GM21717 (cell line): ENCODE measurements at regions not wholly inside any gene's neighbourhood (a gene's known extent, or its start where the extent isn't known, plus 50 kb on each side); places are given as distances from the start of the nearest gene placed in this dataset.

Experiments used
- ATAC-seq: cut with Tn5 transposase; IDR thresholded peaks from one replicate; pipeline ENCODE4 v1.9.1; 2021; ENCODE audit warnings: mild to moderate bottlenecking, moderate library complexity; ENCODE audit not compliant: unreplicated experiment

DNA sequence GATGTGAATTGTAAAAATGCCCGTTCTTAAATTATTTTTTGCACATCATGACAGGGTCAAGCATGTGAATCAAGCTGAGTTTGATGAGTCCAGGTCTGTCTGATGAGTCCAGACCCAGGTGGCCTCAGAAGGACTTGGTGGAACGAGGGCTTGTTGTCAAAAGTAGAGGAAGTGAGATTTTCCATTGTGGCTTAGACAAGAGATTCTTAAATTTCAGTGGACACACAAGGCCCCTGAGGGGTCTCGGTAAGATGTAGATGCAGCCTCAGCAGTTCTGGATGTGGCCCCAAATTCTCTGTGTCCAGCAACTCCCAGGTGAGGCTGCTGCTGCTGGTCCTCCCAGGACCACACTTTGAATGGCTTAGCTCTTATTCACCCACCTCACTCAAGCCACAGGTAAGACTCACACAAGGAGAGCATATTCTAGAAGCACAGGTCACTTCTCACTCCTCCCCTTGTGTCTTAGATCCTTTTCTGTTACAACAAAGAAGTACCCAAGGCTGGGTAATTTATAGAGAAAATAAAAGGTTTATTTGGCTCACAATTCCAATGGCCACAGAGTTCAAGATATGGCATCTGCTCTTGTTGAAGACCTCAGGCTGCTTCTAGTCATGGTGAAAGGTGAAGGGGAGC is 98.8 kb downstream of the GGTLC2 start:
- no peak for ATAC-seq

DNA sequence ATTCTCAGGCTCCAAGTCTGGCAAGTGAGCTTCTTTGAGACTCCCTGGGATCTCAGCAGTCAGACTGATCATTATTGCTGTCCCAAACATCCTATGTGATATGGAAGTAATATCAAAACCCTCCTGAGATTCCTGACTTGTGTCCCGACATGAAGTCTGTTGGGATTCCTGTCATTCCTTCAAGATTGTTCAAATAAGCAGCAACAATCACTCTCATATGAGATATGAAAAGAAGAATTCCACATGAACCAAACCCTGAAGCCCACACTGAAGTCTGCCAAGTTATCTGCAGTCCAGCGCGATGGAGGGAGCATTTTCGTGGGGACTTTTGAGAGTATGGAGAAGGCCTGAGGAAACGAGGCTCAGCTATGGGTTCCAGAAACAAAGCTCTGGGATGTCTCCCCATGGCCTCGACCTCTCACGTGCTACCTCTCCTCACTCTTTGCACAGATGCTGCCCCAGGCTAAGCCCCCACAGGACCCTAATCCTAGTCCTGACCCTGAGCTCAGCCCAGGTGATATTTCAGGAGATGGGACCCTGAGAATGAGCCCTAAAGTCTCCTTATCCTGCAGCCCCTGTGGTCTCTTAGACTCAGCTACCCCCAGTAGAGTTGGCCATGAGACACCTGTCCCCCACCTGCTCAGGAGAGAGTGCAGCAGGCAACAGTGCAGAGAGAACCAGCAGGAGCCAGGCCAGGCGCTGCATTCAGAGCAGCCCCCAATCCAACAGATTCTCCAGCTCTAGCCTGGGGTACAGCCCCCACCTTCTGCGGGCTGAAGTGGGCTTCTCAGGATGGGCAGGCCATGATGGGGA is 100.2 kb downstream of the GGTLC2 start:
- ATAC-seq, result no peak

DNA sequence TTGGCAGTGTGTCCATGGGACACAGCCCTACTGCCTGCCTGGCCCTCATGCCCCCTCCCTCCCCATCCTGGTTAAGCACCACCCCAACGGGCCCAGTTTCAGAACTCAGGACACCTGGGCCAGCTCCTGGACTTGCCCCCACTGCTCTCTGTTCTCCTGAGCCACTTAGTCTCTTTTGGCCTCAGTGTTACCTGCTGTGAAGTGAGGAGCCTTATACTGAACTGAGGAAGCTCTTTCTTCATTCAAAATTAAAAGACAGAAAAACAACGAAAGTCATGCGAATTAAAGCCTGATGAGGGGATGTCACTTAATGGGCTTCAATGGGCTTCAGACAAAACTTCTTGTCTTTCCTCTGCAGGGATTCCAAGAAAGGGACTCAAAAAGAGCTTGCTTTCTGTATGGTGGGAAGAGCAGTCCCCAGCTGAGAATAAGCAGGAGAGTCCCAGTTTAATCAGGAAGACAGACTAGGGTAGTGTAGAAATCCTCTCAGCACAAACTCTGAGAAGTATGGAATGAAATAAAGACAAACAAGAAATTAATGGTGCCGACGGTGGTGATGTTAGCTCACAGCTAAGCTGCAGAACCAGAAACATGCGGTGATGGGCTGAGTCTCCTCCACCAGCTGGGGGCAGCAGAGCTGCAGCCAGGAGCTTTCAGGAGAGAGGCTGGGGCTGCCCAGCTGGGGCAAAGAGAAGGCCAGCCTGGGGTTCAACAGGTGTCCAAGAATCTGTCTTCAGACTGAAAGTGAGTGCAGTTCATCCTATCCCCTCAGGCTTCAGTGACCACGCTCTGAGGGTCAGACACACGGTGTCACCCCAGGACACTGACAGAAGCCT is 101.0 kb downstream of the GGTLC2 start:
- no peak for ATAC-seq

DNA sequence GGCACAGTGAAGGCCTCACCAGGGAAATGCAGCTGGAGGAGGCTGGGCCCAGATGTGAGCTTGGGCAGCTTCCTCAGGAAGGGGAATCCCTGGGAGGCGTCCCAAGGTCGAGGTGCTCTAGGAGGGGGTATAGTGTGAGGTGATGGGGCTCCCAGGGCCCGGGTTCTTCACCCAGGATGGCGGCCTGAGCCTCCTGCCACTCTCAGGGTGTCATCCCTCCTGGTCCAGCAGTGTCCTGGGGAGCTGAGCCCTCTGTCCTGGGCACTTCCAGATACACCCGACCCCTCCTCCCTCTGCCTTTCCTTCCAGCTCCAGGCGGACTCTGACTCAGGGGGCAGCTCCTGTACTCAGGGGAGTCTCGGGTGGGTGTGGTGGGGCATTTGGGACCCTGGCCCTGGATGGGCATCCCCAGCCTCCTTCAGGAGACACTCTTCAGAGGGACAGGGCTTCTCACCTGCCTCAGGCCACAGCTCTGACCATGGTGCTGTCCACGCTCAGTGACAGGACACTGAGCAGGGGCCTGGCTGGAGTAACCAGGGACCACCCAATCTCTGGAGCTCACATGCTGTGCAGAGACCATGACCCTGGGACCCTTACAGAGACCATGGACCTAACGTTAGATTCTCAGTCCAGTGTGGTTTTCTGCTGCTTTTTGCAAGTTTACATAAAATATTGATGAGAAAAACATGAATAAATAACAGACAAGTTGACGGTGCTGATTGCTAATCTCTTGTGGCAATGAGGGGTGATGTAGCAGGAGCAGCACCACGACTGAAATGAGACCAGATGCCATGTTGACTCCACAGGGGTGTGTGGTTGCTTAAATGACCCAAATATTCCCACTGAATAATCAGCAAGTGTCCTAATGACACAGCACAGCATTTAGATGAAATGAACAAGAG is 101.9 kb downstream of the GGTLC2 start:
- no peak for ATAC-seq

DNA sequence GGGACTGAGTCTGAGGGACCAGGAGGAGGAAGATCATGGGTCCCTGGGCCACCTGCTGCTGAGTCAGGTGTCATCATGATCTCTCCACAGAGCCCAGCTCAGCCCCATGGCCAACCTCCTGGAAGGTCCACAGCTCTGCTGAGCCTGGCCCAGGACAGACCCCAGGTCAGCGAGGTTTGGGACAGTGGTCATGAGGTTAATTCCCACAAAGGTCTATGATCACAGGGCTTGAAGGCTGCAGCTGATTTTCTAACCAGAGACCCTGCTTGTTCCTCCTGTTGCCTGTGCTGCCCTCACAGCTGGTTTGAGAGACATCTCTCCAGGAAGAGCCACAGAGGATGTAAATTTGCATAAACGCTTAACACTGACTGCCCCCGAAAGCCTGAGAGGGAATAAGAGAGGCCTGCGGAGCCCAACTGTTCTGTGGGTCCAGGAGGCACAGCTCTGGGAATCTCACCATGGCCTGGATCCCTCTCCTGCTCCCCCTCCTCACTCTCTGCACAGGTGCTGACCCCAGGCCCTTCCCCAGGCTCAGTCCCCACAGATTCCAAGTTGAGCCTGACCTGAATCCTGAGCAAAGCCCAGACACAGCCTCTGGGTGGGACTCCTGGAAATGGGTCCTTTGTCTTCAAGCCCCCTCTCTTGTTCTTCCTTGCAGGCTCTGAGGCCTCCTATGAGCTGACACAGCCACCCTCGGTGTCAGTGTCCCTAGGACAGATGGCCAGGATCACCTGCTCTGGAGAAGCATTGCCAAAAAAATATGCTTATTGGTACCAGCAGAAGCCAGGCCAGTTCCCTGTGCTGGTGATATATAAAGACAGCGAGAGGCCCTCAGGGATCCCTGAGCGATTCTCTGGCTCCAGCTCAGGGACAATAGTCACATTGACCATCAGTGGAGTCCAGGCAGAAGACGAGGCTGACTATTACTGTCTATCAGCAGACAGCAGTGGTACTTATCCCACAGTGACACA is 102.8 kb downstream of the GGTLC2 start:
- no peak for ATAC-seq

DNA sequence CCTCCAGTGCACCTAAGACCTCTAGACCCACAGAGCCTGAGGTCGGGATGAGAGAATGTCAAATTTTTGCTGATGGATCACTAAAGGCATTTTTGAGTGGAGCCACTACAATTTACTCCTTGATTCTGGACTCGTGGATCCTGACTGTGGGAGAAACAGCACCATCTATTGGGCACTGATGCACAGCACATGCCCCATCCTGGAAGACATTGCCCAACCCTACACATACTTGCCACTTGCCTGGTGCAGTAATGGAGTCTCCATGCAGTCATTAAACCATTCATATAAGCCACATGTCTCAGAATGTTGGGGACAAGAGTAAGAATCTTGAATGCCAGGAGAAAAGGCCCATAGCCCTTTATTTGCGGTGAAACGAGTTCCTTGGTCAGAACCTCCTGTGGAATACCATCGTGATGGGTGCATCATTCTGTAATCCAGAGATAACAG is 103.9 kb downstream of the GGTLC2 start:
- no peak for ATAC-seq

DNA sequence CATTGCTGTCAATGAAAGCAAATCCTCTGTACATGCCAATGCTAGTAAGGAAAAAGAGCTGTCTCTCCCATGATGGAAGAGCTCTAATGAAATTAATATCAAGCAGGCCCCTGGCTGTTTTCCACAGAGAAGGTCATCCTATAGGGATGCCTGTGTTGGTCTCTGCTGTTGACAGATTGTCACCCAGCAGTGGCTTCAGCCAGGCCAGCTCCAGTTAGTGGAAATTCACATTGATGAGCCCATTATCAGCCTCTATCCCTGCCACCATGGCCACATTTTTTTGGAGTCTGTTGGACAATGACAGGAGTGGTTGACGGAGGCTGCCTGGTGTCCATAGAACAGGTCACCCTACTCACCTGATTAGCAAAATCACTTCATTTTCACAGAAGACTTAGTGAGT is 104.3 kb downstream of the GGTLC2 start:
- ATAC-seq, result no peak

DNA sequence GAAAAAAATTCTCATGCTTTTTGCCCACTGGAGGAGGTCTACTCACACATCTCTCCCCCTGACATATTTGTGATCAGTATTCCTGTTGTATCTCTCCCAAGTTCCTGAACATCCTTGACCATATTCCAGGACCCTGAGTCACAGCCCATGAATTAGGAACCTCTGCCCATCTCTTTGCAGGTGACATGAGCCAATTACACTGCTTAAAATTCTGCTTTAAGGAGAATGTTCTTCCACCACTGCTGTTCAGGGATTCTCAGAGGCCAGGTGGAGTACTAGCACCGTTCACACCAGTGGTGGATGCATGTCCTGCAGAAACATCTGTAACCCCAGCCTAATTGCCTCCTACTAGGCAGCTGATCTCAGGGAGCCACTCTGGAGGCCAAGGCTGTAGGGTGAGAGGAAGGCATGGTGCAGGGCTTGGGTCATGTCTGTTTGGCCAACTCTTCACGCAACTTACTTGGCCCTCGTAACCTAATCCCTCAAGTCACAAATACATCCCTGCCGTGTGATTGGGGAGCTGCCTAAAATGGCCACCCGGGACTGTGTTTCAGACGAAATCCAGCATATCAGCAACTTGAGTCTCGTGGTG is 104.8 kb downstream of the GGTLC2 start:
- no peak for ATAC-seq

DNA sequence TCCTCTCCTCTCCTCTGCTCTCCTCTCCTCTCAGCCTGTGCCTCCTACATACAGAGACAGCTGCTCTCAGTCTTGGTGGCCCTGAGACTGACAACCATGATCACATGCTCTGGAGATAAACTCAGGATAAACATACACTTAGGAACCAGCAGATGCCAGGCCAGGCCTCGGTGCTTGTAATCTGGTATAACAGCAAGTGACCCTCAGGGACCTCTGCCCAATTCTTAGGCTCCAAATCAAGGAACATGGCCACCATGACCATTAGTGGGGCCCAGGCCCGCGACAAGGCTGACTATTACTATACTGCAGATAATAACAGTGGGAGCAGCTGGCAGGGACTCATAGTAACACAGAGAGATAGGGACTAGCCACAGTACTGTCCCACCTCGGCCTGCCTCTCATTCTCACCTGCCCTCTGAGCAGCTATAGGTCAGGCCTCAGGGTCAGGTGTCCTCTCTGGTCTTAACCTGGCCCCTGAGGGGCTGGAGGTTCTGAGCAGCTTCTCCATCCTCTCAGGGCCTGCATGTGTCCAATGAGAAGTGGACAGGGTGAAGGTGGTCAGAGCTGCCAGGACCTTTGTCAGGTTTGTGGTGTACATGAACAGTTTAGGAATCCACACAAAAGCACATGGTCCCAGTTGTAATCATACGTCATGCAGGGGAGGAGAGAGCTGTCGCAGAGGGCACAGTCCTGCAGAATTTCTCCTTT is 106.1 kb downstream of the GGTLC2 start:
- no peak for ATAC-seq

DNA sequence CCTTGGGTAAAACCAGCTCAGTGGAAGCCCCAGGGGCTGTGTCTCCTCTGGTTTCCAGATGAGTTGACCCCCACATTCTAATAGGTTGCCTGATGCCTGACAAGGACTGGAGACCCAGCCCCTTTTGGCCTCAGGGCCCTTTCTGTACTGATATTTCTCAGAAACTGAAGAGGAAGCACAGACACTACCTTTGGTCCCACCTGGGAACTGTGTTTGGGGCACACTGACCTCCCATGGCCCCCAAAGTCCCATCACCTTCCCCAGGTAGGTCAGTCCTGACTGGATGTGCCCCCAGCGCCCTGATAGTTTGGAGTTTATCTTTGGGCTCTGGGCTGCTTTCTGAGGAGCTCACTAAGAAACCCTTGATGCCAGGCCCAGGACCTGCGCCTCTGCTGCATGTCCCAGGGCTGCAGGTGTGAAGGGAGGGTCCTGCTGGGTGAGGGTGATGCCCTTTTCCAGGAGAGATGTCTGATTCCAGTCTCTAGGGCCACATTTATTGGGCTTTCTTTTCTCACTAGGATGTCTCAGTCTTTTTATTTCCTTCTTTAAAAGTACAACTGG is 106.7 kb downstream of the GGTLC2 start:
- no peak for ATAC-seq

DNA sequence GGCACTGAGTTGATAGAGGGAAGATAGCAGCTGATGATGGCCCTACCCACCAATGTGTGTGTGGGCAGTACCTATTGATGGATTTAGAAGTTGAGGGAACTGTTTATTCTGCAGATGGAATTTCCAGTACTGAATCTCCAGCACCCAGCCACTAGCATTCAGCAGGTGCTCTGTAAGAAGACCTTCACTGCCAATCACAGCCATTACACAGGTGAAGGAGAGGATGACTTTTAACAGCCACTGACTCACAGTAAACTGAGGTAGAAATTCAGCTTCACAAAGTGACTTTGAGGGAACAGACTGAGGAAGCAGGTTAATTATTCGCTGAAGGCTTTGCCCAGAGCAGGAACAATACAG is 107.8 kb downstream of the GGTLC2 start:
- no peak for ATAC-seq

DNA sequence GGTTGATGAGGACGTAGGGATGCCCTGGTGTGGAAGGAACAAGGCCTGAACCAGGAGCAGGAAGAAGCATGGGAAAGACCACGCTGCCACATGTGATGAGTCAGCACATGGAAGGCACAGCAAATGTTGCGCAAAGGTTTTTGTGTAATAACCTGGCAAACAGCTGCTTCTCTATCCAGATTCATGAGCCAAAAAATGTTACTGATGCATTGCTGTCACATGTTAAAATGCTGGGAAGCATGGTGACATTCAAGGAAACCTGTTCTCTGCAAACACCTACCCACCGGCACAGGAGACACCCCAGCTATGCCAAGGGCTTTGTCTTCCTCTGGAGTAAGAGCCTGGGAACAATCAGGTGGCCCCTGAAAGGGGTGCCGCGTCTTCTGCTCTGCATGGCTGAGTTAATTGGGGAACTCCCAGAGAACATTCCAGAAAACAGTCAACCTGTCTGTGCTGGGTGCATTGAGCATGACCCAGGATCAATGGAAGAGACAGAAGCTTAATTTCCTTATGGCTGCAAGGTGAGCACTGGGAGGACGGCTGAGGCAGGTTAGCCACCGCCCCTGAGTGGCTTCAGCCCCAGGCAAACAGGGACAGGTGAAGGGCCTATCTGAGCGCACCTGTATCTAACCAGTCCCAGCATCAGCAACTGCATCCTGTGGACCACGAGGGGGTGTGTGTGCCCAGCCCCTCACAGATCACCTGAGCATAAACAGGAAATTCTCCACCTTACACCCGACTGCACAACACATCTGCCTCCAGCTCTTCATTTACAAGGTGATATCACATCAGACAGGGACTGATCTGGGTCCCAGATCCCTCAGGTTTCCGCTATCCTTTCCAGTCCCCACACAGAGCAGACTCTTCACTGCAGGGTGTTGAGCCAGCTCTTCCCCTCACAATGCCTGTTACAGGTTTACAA is 108.4 kb downstream of the GGTLC2 start:
- no peak for ATAC-seq

DNA sequence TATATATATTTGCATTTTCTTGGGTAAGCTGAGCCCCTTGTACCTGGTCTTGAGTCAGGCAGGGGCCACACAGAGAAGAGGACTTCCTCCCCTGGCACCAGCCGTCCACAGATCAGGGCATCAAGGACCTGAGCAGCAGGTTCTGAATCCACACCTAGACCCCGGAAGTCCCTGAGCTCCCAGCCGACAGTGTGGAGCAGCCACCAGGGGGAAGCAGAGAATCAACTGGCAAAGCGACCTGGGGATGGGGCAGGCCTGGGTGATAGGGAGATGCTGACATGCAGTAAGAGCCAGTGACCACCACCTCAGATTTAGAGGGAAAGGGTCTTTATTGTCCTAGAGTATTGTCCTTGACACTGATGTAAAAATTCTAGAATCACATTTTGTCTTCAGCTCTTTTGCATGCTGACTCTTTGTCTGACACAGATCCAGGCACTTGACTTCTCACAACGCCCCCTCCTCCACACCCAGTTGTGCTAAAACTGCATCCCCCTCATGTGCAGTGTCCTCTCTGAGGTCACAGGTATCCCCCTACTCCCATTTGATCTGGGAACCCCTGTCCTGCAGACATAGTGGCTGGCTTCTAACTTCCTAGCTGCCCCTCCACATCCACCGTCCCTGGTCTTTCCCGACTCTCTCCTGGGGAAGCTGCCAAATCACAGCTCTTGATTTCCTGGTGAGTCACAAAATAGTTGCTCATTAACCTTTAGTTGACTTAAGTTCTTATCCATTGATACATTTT is 109.3 kb downstream of the GGTLC2 start:
- no peak for ATAC-seq

DNA sequence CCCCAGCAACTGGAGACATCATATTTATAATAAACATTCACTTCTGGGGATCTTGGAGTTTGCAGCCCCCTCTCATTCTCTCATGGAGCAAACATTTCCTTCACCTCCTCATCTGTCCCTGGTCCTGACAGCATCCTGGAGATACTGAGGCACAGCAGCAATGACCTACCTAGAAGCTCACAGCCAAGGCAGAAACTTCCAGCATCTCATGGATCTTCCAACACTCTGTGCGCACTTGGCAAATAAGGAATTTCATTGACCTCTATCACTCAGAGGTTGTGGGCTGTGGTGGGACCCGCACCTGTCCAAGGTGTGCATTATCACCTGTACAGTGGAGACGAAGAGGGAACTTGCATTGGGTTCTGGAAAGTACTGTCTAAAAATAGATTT is 109.8 kb downstream of the GGTLC2 start:
- no peak for ATAC-seq

DNA sequence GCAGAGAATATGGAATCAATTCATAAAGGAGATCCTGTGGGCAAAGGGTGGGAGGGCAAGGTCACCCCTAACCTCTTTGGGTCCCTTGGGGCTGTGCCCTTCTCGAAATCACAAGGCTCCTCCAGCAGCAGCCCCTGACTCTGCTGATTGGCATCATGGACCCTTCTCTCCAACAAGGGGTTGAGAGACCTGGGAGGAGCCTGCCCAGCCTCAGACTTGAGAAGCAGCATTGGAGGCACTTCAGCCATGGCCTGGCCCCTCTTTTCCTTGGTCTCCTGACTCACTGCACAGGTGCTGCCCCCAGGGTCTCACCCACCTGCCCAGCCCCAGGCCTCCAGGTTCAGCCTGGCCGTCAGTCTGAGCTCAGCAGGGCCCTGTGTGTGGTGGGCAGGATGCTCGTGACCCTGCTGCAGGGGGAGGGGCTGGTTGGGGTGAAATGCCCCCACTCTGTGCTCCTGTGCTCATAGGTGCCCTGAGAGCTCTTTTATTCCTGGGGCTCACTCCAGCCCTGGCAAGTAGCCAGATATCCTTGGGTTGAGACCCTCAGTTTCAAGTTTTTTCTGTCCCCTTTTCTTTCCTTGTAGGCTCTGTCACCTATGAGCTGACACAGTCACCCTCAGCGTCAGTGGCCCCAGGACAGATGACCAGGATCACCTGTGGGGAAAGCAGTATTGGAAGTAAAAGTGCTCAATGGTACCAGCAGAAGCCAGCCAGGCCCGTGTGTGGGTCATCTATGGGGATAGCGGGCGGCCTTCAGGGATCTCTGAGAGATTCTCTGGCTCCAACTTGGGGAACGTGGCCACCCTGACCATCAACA is 110.8 kb downstream of the GGTLC2 start:
- ATAC-seq, result no peak

DNA sequence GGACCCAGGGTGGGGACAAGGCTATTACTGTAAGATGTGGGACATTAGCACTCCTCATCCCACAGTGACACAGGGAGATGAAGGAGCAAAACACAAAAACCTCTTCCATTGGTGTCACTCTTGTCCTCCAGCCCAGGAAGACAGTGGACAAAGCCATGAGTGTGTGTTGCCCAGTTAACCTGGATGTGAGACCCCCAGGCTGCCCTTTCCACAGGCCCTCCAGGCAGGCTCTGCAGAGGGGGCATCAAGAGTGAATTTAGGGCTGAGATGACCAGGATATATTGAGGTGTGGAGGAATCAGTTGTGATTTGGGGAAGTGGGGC is 111.3 kb downstream of the GGTLC2 start:
- no peak for ATAC-seq
